ENCODE measurements at regions not wholly inside any gene's neighbourhood (a gene's known extent, or its start where the extent isn't known, plus 50 kb on each side); places are given as distances from the start of the nearest gene placed in this dataset.

GRCh38 chr6:167651318-167652041 is 175.2 kb upstream of the AFDN start (continued):
- TF ChIP-seq CAMTA2 (CRISPR knock-in tag; IDR thresholded peaks at IDR 0.05; ENCODE audit: borderline replicate concordance) (no peak), THAP11 (CRISPR knock-in tag; IDR thresholded peaks at IDR 0.05) (no peak), MNT (IDR thresholded peaks at IDR 0.05) (peak; percentile 79), ZNF816 (CRISPR knock-in tag; IDR thresholded peaks at IDR 0.05; ENCODE audit: borderline replicate concordance) (no peak), ZBTB33 (CRISPR knock-in tag; IDR thresholded peaks at IDR 0.05) (no peak), NONO (IDR thresholded peaks at IDR 0.05) (0 out of 2 replicates have a peak, but pooled peaks have one; percentile 4), NONO (CRISPR knock-in tag; conservative IDR thresholded peaks at IDR 0.05) (no peak; the same call in 1 of the 2 replicates), NR3C1 (CRISPR knock-in tag; IDR thresholded peaks at IDR 0.05) (no peak), FOXO1 (CRISPR knock-in tag; IDR thresholded peaks at IDR 0.05) (no peak), HNF4A (CRISPR knock-in tag; IDR thresholded peaks at IDR 0.05) (no peak), FOXA1 (IDR thresholded peaks at IDR 0.05) (peak; percentile 34; the same call in 1 of the 2 replicates), FOXA1 (CRISPR knock-in tag; IDR thresholded peaks at IDR 0.05) (no peak), PBX3 (CRISPR knock-in tag; IDR thresholded peaks at IDR 0.05; ENCODE audit: borderline replicate concordance) (no peak), RBM39 (IDR thresholded peaks at IDR 0.05; ENCODE audit: low read depth, low read length, poor library complexity, severe bottlenecking) (no peak), MAFF (IDR thresholded peaks at IDR 0.05; ENCODE audit: low read depth, low read length) (no peak), XBP1 (CRISPR knock-in tag; IDR thresholded peaks at IDR 0.05) (no peak)
- TF ChIP-seq, protein P1, sequence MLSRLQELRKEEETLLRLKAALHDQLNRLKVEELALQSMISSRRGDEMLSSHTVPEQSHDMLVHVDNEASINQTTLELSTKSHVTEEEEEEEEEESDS (CRISPR knock-in tag; IDR thresholded peaks at IDR 0.05; ENCODE audit: borderline replicate concordance), result no peak
- TF ChIP-seq, protein P2, sequence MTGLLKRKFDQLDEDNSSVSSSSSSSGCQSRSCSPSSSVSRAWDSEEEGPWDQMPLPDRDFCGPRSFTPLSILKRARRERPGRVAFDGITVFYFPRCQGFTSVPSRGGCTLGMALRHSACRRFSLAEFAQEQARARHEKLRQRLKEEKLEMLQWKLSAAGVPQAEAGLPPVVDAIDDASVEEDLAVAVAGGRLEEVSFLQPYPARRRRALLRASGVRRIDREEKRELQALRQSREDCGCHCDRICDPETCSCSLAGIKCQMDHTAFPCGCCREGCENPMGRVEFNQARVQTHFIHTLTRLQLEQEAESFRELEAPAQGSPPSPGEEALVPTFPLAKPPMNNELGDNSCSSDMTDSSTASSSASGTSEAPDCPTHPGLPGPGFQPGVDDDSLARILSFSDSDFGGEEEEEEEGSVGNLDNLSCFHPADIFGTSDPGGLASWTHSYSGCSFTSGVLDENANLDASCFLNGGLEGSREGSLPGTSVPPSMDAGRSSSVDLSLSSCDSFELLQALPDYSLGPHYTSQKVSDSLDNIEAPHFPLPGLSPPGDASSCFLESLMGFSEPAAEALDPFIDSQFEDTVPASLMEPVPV (CRISPR knock-in tag; IDR thresholded peaks at IDR 0.05), result no peak
- TF ChIP-seq, protein P3, sequence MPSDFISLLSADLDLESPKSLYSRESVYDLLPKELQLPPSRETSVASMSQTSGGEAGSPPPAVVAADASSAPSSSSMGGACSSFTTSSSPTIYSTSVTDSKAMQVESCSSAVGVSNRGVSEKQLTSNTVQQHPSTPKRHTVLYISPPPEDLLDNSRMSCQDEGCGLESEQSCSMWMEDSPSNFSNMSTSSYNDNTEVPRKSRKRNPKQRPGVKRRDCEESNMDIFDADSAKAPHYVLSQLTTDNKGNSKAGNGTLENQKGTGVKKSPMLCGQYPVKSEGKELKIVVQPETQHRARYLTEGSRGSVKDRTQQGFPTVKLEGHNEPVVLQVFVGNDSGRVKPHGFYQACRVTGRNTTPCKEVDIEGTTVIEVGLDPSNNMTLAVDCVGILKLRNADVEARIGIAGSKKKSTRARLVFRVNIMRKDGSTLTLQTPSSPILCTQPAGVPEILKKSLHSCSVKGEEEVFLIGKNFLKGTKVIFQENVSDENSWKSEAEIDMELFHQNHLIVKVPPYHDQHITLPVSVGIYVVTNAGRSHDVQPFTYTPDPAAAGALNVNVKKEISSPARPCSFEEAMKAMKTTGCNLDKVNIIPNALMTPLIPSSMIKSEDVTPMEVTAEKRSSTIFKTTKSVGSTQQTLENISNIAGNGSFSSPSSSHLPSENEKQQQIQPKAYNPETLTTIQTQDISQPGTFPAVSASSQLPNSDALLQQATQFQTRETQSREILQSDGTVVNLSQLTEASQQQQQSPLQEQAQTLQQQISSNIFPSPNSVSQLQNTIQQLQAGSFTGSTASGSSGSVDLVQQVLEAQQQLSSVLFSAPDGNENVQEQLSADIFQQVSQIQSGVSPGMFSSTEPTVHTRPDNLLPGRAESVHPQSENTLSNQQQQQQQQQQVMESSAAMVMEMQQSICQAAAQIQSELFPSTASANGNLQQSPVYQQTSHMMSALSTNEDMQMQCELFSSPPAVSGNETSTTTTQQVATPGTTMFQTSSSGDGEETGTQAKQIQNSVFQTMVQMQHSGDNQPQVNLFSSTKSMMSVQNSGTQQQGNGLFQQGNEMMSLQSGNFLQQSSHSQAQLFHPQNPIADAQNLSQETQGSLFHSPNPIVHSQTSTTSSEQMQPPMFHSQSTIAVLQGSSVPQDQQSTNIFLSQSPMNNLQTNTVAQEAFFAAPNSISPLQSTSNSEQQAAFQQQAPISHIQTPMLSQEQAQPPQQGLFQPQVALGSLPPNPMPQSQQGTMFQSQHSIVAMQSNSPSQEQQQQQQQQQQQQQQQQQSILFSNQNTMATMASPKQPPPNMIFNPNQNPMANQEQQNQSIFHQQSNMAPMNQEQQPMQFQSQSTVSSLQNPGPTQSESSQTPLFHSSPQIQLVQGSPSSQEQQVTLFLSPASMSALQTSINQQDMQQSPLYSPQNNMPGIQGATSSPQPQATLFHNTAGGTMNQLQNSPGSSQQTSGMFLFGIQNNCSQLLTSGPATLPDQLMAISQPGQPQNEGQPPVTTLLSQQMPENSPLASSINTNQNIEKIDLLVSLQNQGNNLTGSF (CRISPR knock-in tag; IDR thresholded peaks at IDR 0.05), result no peak
